NCI-H1930 (cell line): ENCODE measurements at regions not wholly inside any gene's neighbourhood (a gene's known extent, or its start where the extent isn't known, plus 50 kb on each side); places are given as distances from the start of the nearest gene placed in this dataset.

Source experiments
- DNase-seq, 2 experiments: peaks; one replicate each; lab custom pipeline; 2025; lab: John Stamatoyannopoulos, UW

DNA sequence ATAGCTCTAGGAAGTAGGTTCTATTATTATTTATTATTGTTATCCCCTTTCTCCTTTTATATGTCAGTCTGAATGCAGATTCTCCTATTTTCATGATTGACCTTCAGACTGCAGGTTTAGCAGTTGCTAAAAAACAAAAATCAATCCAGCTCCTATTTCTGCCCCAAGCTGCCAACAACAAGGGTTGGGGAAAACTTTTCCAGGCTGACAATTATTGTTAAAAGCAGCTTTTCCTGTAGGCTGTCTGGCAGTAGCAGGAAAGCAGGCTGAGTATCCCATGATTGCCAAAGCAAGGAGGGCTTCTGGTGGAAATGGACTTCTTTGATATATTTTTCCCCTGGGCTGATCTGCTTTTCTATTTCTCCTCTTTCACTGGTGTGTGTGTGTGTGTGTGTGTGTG, 78.0 kb upstream of the CTLA4 start:
- no peak for DNase-seq

DNA sequence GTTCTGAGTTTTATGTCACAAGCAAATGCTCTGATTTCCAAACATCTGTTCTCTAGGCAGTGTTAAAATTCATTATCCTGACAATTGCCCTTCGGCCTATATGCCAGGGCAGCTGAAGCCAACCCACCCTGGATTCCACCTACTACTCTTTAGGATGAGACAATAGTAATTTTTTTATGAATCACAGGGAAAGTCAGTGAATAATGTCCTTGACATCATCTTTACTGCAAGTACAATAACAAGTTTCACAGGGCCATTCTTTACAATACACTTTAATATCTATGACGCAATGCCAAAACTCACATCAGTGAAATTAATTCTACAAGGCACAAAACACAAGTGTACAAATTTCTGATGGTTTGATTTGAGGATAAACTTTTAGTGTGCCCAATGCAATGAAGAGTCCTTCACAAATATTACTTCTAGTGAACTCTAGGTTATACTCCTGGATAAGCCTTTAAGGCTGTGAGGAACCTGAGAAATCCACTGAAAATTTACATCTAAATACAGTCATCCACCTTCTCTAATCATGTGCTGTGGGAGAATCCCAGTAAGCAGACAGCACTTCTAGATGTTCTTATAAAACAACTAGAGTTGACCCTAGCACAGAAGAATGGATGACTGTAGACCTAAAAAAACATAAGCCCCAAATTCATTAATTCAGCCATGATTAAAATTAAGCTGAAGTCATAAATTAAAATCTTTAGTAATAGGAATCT, 77.3 kb upstream of the CTLA4 start:
- DNase-seq, result no peak

GRCh38 chr2:203796248-203797010, 71.1 kb upstream of the CTLA4 start:
- no peak for DNase-seq

GRCh38 chr2:203797276-203797675, 70.3 kb upstream of the CTLA4 start:
- no peak for DNase-seq

- DNase-seq, result no peak
Measured at GRCh38 chr2:203797712-203798111, 69.9 kb upstream of the CTLA4 start.

- no peak for DNase-seq
Measured at GRCh38 chr2:203798296-203799087, 69.1 kb upstream of the CTLA4 start.

- no peak for DNase-seq
Measured at GRCh38 chr2:203799908-203800307, 67.7 kb upstream of the CTLA4 start.

GRCh38 chr2:203800783-203801182, 66.8 kb upstream of the CTLA4 start:
- no peak for DNase-seq

DNA sequence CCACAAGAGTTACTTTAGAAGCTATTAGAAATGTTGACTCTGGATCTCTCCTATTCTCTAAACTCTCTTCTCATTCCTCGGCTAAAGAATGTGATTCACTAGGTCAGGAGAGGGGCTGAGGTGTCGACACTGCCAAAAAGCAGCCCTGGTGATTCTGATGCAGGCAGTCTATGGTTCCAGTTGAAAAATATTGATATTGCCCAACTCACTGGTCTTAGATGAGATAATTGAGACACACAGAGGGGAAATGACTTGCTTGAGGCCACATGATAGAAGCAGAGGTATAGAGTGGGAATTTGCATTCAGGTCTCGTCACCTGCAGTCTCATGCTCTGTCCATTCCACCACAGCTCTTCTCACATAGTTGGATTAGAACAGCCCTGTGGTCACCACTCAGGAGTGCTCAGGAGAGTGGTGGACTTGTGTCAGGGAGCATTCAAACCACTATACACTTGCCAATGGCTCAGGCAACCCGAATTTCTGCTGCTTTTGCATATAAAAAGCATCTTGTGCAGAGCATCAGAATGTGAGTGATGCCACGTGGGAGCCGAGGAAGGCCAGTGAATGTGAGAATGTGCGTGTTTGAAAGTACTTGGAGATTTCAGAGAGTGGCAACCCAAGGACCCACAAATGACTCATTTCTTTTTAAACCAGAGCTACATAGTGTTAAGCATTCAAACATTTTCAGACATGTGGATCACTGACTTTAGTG, 65.1 kb upstream of the CTLA4 start:
- DNase-seq, result no peak

DNA sequence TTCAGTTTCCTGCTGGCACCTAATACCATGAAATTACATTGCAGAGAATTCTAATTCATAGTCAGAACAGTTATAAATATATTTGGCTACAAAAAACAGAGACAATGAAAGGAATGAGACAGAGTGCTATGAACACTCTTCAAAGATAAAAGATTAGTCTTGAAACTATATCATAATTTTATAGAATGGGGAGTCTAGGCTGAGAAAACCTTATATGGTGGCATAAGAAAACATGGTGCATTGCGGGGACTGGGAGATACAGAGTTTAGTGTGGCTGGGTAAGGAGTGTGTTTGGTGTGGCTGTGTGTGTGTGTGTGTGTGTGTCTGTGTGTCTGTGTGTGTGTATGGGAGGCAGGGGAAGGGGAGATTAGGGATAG, 64.5 kb upstream of the CTLA4 start:
- DNase-seq, result no peak

DNA sequence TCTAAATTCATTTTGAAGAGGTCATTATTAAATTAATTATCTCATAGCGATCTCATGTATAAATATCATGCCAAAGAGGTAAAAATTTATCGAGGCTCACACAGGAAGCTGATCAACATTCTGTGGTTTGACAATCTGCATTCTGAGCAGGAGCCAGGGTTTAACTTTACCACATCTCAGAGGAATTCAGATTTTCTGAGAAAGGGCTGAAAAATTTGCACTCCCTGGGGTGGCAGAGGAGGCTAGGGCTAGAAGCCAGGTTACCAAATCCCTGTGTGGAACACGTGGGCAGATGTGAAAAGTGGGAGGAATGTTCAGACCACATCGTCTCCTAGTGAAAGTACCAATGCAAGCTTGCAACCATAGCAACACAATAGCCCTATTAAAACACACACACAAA, 63.5 kb upstream of the CTLA4 start:
- DNase-seq, result no peak

GRCh38 chr2:203804764-203805485, 62.6 kb upstream of the CTLA4 start:
- DNase-seq, result no peak

DNA sequence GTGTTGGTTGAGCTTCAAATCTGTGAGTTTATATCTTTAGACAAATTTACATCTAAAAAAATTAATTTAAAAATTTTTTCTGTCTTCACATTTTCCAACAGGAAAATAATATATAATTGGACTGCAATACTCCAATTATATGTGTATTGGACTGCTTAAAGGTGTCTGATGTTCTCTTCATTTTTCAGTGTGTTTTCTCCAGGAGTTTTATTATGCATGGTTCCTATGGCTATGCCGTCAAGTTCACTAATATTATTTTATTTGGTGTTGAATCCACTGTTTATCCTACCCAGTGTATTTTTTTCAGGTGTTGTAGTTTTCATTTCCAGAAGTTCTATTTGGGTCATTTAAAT, 62.1 kb upstream of the CTLA4 start:
- DNase-seq, result no peak

- DNase-seq, result no peak
Measured at GRCh38 chr2:203806761-203807160, 60.8 kb upstream of the CTLA4 start.

DNA sequence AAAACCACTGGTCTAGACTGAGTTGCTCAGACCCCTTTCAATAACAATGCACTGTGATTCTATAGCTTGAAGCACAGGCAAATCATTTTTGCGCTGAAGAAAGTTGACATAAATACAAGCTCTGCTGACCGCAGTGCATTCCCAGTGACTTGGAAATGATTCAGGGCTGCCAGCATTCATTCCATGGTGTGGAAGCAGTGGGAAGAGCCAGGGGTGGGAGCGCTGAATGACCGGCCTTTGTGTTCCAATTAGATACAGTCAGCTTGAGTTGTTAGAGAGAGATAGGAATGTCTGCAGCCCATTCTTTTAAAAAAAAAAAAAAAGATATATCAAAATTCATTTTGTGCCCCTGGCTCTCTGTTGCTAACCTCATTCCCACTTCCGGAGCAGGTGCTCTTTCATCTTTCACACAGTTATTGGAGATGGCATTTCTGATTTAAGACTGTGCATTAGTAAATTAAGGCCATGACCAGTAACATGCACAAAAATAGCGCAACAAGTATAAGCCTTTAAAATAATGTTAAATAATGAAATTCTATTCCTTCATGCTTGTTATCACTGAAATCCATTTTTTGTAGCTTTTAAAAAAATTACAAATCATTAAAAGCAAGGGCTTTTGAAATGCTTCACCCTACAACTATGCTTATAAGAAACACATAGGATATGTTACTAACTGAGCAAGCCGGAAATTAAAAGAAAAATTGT, 59.4 kb upstream of the CTLA4 start:
- no peak for DNase-seq

DNA sequence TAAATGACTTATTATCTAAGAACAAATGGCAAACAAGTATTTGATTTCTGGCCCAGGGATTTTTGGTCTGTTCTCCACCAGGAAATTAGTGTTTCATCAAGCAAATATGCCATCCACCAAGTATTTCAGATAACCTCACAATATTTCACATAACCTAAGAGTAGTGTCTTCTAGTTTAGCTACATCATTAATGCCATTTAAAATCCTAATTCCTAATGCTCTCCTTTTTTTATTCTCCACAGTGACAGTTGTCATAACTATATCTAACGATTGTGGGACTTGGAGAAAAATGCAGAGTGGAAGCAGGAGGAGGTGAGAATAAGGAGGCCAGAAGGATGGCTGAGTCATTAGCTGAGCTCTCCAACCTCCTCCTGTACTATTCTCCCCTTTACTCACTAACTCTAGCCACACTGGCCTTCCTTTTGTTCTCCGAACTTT, 58.5 kb upstream of the CTLA4 start:
- no peak for DNase-seq

DNA sequence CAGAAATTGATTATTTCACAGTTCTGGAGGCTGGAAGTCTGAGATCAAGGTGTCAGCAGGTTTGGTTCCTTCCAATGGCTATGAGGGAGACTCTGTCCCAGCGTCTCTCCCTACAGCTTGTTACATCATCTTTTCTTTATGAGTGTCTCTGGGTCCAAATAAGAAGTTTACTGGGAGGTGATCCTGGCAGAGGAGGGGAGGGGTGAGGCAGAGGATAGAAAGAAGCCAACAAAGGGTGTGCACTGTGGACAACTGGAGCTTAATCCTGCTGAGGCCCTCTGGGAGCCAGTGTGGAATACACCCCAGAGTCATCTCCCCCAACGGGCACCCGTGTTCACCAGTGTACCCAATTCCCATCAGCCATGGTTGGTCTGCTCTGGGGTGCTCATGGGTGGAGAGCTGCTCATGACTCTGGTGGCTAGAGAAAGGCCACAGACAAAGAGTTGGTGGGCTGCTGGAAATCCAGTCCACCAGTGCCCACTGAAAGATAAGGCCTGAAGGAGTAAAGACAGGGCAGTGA, 57.5 kb upstream of the CTLA4 start:
- DNase-seq, result no peak

DNA sequence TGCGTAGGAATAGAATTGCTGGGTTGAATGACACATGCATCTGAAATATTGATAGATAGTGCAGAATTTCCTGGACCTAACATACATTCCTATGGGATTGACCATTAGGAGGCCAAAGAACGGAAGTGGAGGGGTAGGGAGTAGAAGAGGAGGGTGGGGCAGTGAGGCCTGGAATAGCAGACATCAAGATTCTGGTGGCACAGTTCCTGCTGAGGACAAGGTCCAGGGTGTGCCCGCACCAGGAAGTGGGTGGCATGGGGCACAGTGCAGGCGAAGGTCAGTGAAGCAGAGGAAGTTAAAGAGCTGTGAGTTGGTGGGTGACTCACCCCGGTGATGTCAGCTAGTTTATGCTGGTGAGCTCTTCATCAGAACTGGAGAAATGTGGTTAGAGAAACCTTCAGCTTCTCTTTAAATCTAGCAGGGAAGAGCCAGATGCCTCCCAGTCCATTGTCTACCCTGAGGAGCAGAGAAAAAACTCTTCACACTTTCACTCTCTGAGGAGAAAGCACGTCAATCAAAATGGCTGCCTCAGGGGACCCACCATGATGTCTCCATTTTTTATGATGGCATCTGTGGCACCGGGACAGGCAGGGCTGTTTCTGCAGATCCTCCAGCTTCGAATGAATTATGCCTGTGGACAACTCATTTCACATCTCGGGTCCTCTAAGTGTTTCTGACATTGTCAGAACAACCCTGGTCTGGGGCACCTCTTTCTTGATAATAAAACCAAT, 55.9 kb upstream of the CTLA4 start:
- DNase-seq, result no peak

- no peak for DNase-seq
Measured at GRCh38 chr2:203812294-203813221, 55.0 kb upstream of the CTLA4 start.
